HEK293 (cell line): ENCODE measurements at regions not wholly inside any gene's neighbourhood (a gene's known extent, or its start where the extent isn't known, plus 50 kb on each side); places are given as distances from the start of the nearest gene placed in this dataset.
A peak's percentile ranks its signal among the peaks of the same experiment; 100 is the strongest.

Source experiments
- CTCF ChIA-PET: fragments of 350-600 bp; formaldehyde crosslinking; extraction: SDS; loops from one replicate; lab custom pipeline; 2021; ENCODE audit warnings: antibody characterized with exemption; lab: Yijun Ruan, JAX
- POLR2A ChIA-PET: fragments of 300-600 bp; formaldehyde crosslinking; extraction: SDS; loops from one replicate; lab custom pipeline; 2020; ENCODE audit warnings: antibody characterized with exemption, inconsistent platforms; lab: Yijun Ruan, JAX
- H3K27ac ChIP-seq: fragments of 200-500 bp; sonication (Bioruptor generic); 2 replicates; pipeline ENCODE4 v1.5.1; 2014; ENCODE audit warnings: low read depth, low read length, control low read depth, inconsistent platforms; ENCODE audit errors: extremely low read depth
- H3K36me3 ChIP-seq, 2 experiments: fragments of 200-500 bp in 1 of 2; sonication (Bioruptor generic) in 1 of 2; 1 replicate in 1 of 2; 2 replicates in 1 of 2; pipeline ENCODE4 v1.5.1; 2014 to 2017; ENCODE audit warnings: inconsistent platforms in 2 of 2, low read length in 2 of 2; ENCODE audit not compliant: control insufficient read depth in 2 of 2, insufficient read depth in 1 of 2
- H3K4me1 ChIP-seq: fragments of 200-500 bp; sonication (Bioruptor generic); 2 replicates; pipeline ENCODE4 v1.5.1; 2014; ENCODE audit warnings: mild to moderate bottlenecking, low read length, inconsistent platforms; ENCODE audit not compliant: control insufficient read depth, insufficient read depth
- H3K4me3 ChIP-seq: 2 replicates; pipeline ENCODE4 v1.5.1; 2011; ENCODE audit warnings: low read depth, mild to moderate bottlenecking, control low read depth, low read length, moderate library complexity
- H3K9me3 ChIP-seq: fragments of 200-500 bp; sonication (Bioruptor generic); 2 replicates; pipeline ENCODE4 v1.5.1; 2014; ENCODE audit warnings: low read depth, low read length, inconsistent platforms; ENCODE audit not compliant: control insufficient read depth, insufficient read depth
- BCL11B ChIP-seq: fragments of 450-650 bp; formaldehyde crosslinking; IDR thresholded peaks from 2 replicates; pipeline ENCODE4 v1.5.1; 2016; ENCODE audit warnings: low read depth, missing biosample characterization, missing genetic modification characterization
- ELK4 ChIP-seq: IDR thresholded peaks from 2 replicates; pipeline ENCODE4 v1.6.1; 2011; ENCODE audit warnings: mild to moderate bottlenecking, low read depth, low read length, borderline replicate concordance
- GLI2 ChIP-seq: fragments of 450-650 bp; formaldehyde crosslinking; IDR thresholded peaks from 2 replicates; pipeline ENCODE4; 2017; ENCODE audit warnings: missing biosample characterization, missing genetic modification characterization, low read depth, borderline replicate concordance
- IKZF3 ChIP-seq: fragments of 450-650 bp; IDR thresholded peaks from 2 replicates; pipeline ENCODE4 v1.5.0; 2018; ENCODE audit warnings: missing biosample characterization, mild to moderate bottlenecking, missing genetic modification characterization, moderate library complexity
- PRDM6 ChIP-seq: fragments of 450-650 bp; formaldehyde crosslinking; IDR thresholded peaks from 2 replicates; pipeline ENCODE4 v1.5.1; 2017; ENCODE audit warnings: missing biosample characterization, missing genetic modification characterization
- REPIN1 ChIP-seq: fragments of 450-650 bp; formaldehyde crosslinking; IDR thresholded peaks from 2 replicates; pipeline ENCODE4 v1.5.1; 2017; ENCODE audit warnings: missing biosample characterization, missing genetic modification characterization, low read depth
- SETDB1 ChIP-seq: IDR thresholded peaks from one replicate; pipeline ENCODE4 v1.6.1; 2017; ENCODE audit warnings: mild to moderate bottlenecking, low read length, moderate library complexity, mixed read lengths; ENCODE audit not compliant: insufficient read length
- SP7 ChIP-seq: fragments of 450-650 bp; formaldehyde crosslinking; IDR thresholded peaks from 2 replicates; pipeline ENCODE4 v1.5.1; 2016; ENCODE audit warnings: missing biosample characterization, missing genetic modification characterization
- ZBTB48 ChIP-seq: fragments of 450-650 bp; formaldehyde crosslinking; IDR thresholded peaks from 2 replicates; pipeline ENCODE4 v1.5.1; 2016; ENCODE audit warnings: missing biosample characterization, missing genetic modification characterization
- ZFP37 ChIP-seq: fragments of 450-650 bp; formaldehyde crosslinking; IDR thresholded peaks from 2 replicates; pipeline ENCODE4 v1.5.1; 2016; ENCODE audit warnings: missing biosample characterization, missing genetic modification characterization
- ZNF10 ChIP-seq: fragments of 450-650 bp; formaldehyde crosslinking; IDR thresholded peaks from 2 replicates; pipeline ENCODE4 v1.5.1; 2017; ENCODE audit warnings: missing biosample characterization, missing genetic modification characterization
- ZNF121 ChIP-seq: fragments of 450-650 bp; formaldehyde crosslinking; IDR thresholded peaks from 2 replicates; pipeline ENCODE4 v1.5.1; 2016; ENCODE audit warnings: missing biosample characterization, missing genetic modification characterization
- ZNF211 ChIP-seq: fragments of 450-650 bp; formaldehyde crosslinking; IDR thresholded peaks from 2 replicates; pipeline ENCODE4 v1.5.1; 2016; ENCODE audit warnings: low read depth, missing biosample characterization, missing genetic modification characterization
- ZNF416 ChIP-seq: fragments of 450-650 bp; formaldehyde crosslinking; IDR thresholded peaks from 2 replicates; pipeline ENCODE4 v1.5.1; 2016; ENCODE audit warnings: missing biosample characterization, missing genetic modification characterization
- ZNF558 ChIP-seq: fragments of 450-650 bp; formaldehyde crosslinking; IDR thresholded peaks from 2 replicates; pipeline ENCODE4 v1.5.1; 2016; ENCODE audit warnings: missing biosample characterization, missing genetic modification characterization
- ZNF561 ChIP-seq: fragments of 450-650 bp; IDR thresholded peaks from 2 replicates; pipeline ENCODE4 v1.5.1; 2018; ENCODE audit warnings: missing biosample characterization, missing genetic modification characterization, borderline replicate concordance
- ZNF776 ChIP-seq: fragments of 450-650 bp; formaldehyde crosslinking; IDR thresholded peaks from 2 replicates; pipeline ENCODE4 v1.5.0; 2017; ENCODE audit warnings: missing biosample characterization, missing genetic modification characterization, borderline replicate concordance
- TF ChIP-seq, protein P1 (sequence below): fragments of 450-650 bp; formaldehyde crosslinking; IDR thresholded peaks from 2 replicates; pipeline ENCODE4; 2016; ENCODE audit warnings: missing biosample characterization, missing genetic modification characterization
- TF ChIP-seq, protein P2 (sequence below): fragments of 450-650 bp; formaldehyde crosslinking; IDR thresholded peaks from 2 replicates; pipeline ENCODE4 v1.5.1; 2016; ENCODE audit warnings: missing biosample characterization, missing genetic modification characterization

DNA sequence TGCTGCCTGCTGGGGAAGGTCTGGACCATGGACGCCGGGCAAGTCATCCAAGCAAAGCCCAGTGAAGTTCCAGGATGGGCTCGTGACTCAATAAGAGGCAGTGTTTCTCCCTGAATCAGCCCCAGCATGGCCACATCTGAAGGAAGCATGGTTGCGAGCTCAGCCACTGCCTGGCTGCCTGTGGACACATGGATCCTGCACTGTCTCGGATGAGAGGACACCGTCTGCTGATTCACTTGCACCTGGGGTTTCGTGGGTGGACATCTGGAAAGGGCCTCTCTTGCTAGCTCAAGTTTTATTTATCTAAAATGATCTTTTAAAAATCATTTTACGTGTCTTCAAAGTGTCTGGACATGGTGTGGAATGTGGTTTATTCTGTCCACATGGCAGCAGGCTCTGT is 224.8 kb upstream of the FN1 start:
- no peak overlapping the region for H3K4me3 ChIP-seq
- POLR2A ChIA-PET, result no interaction called here
- no peaks in the 10 kb centered on the region for H3K9me3 ChIP-seq
- CTCF ChIA-PET, result interaction anchor here (1.0 kb wide), 1 partner anchor 206 kb away, joined by 4 read pairs; no protein-coding TSS in a partner anchor
- no peaks in the 10 kb centered on the region; the same call in 1 of the 2 replicates for H3K4me1 ChIP-seq
- no peaks in the 10 kb centered on the region for H3K36me3 ChIP-seq
- TF ChIP-seq SP7, result no peak
- TF ChIP-seq, protein P1, sequence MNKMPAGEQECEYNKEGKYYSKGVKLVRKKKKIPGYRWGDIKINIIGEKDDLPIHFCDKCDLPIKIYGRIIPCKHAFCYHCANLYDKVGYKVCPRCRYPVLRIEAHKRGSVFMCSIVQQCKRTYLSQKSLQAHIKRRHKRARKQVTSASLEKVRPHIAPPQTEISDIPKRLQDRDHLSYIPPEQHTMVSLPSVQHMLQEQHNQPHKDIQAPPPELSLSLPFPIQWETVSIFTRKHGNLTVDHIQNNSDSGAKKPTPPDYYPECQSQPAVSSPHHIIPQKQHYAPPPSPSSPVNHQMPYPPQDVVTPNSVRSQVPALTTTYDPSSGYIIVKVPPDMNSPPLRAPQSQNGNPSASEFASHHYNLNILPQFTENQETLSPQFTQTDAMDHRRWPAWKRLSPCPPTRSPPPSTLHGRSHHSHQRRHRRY (tag by site-specific recombination), result no peak
- TF ChIP-seq, protein P2, sequence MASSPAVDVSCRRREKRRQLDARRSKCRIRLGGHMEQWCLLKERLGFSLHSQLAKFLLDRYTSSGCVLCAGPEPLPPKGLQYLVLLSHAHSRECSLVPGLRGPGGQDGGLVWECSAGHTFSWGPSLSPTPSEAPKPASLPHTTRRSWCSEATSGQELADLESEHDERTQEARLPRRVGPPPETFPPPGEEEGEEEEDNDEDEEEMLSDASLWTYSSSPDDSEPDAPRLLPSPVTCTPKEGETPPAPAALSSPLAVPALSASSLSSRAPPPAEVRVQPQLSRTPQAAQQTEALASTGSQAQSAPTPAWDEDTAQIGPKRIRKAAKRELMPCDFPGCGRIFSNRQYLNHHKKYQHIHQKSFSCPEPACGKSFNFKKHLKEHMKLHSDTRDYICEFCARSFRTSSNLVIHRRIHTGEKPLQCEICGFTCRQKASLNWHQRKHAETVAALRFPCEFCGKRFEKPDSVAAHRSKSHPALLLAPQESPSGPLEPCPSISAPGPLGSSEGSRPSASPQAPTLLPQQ (tag by site-specific recombination), result no peak
- no peak for TF ChIP-seq ZFP37 (tag by site-specific recombination)
- no peak for TF ChIP-seq ZNF558 (tag by site-specific recombination)
- no peak for TF ChIP-seq REPIN1 (tag by site-specific recombination)
- no peak for TF ChIP-seq IKZF3 (tag by site-specific recombination)
- no peak overlapping the region for H3K27ac ChIP-seq

DNA sequence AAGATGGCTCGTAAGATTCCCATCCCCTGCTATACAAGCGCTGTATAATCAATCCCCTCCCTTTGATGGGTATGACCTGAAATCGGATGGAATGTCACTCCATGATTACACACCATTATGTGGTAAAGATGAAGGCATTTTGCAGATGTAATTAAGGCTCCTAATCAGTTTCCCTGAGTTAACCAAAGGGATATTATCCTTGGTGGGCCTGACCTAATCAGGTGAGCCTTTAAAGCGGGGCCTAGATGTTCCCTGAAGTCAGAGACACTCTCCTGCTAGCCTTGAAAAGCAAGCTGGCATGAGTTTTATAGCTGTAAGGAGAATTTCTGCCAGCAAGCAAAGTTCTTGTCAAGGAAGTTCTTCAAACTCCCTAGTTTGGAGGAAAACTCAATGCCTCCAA is 223.8 kb upstream of the FN1 start:
- H3K4me3 ChIP-seq, result no peak overlapping the region
- no peaks in the 10 kb centered on the region for H3K9me3 ChIP-seq
- ChIA-PET CTCF (no interaction called here), POLR2A (no interaction called here)
- no peaks in the 10 kb centered on the region for H3K36me3 ChIP-seq
- no peak for TF ChIP-seq ELK4
- no peak for TF ChIP-seq ZNF416 (tag by site-specific recombination)
- TF ChIP-seq, protein P1 (tag by site-specific recombination), result no peak
- peak; percentile 97 for TF ChIP-seq ZNF10 (tag by site-specific recombination)
- TF ChIP-seq ZNF776 (tag by site-specific recombination), result no peak
- TF ChIP-seq, all 188 proteins: peak for 1
- no peaks in the 10 kb centered on the region; the same call in 1 of the 2 replicates for H3K4me1 ChIP-seq
- no peak overlapping the region for H3K27ac ChIP-seq

- no peaks in the 10 kb centered on the region for H3K36me3 ChIP-seq
- TF ChIP-seq ZNF561 (tag by site-specific recombination), result no peak
- H3K4me1 ChIP-seq, result no peaks in the 10 kb centered on the region; the same call in 1 of the 2 replicates
- H3K9me3 ChIP-seq, result no peaks in the 10 kb centered on the region
- no peak overlapping the region for H3K27ac ChIP-seq
- ChIA-PET POLR2A (no interaction called here), CTCF (interaction anchor here (0.6 kb wide), 1 partner anchor 216 kb away, joined by 3 read pairs; no protein-coding TSS in a partner anchor)
- no peak overlapping the region for H3K4me3 ChIP-seq
These were observed 222.9 kb upstream of the FN1 start for GRCh38 chr2:215658635-215659305.

DNA sequence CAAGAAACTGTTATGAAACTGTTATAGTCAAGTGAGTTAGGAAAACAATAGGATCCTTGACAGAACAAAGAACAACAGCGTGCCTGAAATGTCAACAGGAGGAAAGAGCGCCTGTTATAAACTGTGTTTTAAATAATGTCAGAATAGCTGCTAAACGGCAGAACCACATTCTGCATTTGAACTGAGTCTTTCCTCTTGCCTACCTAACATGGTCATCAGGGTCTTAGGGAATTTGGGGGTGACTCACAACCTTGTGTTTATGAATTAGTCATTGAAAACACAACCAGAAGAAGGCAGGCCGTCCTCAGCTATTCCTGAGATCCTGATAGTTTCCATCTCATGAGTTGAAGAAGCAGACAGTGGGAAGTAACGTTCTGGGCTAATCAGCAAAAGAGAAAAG is 222.0 kb upstream of the FN1 start:
- H3K4me1 ChIP-seq, result no peaks in the 10 kb centered on the region; the same call in 1 of the 2 replicates
- no peaks in the 10 kb centered on the region for H3K36me3 ChIP-seq
- ChIA-PET CTCF (no interaction called here), POLR2A (no interaction called here)
- no peak overlapping the region for H3K27ac ChIP-seq
- no peaks in the 10 kb centered on the region for H3K9me3 ChIP-seq
- H3K4me3 ChIP-seq, result no peak overlapping the region
- TF ChIP-seq PRDM6 (tag by site-specific recombination) (no peak), GLI2 (tag by site-specific recombination) (no peak), ZBTB48 (tag by site-specific recombination) (no peak), ZNF211 (tag by site-specific recombination) (no peak), ZNF121 (tag by site-specific recombination) (no peak), BCL11B (tag by site-specific recombination) (no peak), ZNF776 (tag by site-specific recombination) (no peak), SETDB1 (no peak)
